SIG-M5 treated with dmso at 0.1 percent for 504 hours (cell line): ENCODE measurements at regions not wholly inside any gene's neighbourhood (a gene's known extent, or its start where the extent isn't known, plus 50 kb on each side); places are given as distances from the start of the nearest gene placed in this dataset.
"Not testable (repeated sequence)": the region's sequence is repeated elsewhere in the genome, so short reads cannot be mapped to it uniquely, and the experiment has no call there.

ENCODE experiments used
- DNase-seq: peaks from one replicate; lab custom pipeline; 2025; ENCODE audit not compliant: unreplicated experiment; lab: John Stamatoyannopoulos, UW

GRCh38 chr20:55696520-55696919 is 308.8 kb downstream of the CBLN4 start:
- no peak for DNase-seq

DNA sequence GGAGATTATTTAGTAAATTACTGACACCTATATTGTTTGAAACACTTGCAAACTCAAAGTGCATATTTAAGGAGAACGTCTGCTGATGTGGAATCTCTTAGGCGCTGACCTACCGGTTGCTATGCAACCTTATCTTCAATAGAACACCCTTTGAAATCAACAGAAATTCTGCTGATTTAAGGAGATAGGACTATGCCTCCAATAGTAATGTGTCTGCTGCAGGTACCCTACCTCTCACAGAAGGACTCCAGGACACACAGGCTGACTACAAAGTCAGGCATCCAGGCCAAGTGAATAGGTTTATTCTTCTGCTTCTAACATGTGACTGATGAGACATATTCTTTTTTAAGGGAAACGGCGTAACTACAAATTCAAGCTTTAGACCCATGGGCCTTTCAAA is 311.7 kb downstream of the CBLN4 start:
- no peak for DNase-seq

GRCh38 chr20:55685841-55686240 is 319.5 kb downstream of the CBLN4 start:
- DNase-seq, result no peak

DNA sequence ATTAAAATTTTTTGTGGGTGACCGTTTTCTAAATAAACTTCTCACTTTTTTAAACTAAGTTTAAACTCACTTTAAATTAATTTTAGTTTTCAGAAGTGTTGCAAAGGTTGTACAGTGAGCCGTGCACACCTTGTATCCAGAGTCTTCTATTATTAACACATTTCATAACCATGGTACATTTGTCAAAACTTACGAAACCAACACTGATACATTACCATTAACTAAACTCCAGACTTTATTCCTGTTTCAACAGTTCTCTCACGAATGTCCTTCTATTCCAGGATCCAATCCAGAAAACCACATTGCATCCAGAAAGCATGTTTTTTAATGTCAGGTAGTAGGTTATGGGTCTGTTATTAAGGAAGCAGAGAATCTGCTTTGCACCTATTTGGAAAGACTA is 319.9 kb downstream of the CBLN4 start:
- no peak for DNase-seq

DNA sequence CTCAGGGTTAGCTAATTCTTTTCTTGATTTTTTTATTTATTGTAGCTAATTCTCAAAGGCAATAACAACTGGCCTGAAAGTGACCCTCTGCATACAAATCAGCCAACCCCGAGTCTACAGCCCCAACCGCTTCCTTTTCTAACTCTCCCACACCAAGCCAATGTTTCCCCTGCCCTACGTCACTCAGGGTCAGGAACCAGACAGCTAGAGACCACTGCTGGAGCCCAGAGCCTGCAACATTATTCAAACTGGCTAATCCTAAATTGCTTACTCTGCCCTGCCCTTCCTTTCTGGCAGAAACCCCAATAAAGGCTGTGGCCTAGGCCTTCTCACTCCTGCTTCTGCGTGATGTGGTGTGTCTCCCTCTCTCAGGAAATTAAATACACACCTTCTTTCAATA is 320.7 kb downstream of the CBLN4 start:
- no peak for DNase-seq

DNA sequence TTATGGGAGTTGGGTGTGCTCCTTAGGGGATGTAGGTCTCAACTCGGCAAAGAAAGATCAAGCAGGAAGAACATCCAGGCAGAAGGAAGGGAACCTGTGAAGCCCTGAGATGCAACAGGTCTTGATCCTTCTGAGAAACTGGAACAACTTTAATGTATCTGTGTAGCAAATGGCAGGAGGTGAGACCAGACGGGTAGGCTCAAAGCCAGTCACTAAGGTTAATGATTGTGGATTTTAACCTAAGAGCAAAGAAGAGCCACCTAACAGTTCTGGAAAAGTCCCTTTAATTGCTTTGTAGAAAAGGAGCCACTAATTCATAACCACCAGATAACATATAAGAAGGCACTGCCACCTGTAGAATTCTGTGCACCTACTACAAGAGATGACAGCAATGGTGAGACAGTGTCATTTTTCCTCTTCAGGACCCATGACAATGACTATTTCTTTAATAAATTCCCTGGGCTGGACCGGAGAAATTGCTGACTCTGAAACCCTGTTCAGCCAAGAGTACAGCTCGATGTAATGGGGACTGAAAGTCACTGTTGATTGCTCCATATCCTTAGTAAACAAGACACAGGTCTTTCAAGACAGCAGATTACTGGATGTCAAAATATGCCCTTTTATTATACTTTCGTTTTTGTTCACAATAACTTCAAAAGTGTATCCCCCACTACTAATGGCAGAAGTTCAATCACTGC is 326.2 kb downstream of the CBLN4 start:
- no peak for DNase-seq

DNA sequence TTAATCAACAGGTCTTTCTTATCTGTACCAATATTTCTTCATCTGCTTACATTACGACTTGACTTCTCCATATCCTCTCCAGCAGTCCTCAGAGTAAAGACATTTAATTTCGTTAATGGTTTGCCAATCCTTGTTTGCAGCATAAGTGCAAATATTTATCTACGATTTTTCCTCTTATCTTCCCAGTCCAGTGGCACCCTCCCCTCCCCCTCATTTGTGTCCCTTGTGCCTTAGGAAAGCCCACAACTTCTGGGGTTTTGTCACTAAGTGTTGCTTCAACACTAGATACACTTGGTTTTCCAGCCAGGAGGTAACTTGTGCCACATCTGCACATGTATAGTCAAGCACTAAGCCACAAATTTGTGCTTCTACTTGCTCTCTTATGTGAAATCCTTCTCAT is 327.2 kb downstream of the CBLN4 start:
- DNase-seq, result no peak

DNA sequence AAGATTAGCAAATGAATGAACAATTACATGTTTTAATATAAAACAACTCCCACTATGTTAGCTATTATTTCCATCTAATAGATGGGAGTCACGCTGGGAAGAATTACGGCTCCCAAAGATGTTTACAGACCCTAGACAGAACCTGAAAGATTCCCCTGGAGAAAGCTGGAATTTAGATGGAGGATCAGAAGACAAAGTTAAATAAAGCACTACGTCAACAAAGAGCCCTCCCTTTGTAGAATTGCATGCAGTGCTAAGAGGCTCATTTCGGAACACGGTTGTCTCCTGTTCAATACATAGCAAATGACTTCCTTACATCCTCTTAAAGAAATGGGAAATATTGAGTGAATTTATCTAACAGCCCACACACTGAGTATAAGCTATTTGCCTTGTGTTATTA is 328.3 kb downstream of the CBLN4 start:
- no peak for DNase-seq

DNA sequence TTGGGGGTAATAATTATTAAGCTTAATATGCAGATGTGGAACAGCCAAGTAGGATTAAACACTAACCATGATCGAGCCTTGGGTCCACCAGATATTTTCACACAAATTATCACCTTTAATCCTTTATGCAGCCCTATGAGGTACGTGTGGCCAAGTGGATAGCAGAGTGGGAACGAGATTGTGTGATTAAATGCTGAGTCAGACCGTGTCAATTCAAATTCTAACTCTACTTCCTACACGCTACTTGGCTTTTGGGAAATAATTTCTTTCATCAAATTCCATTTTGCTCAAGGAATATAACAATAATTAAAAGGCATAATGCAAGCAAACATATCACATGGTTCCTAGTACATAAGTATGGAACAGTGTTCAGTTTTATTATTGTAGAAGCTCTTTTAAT is 329.2 kb downstream of the CBLN4 start:
- DNase-seq, result no peak

GRCh38 chr20:55668631-55669030 is 336.7 kb downstream of the CBLN4 start:
- DNase-seq, result no peak

DNA sequence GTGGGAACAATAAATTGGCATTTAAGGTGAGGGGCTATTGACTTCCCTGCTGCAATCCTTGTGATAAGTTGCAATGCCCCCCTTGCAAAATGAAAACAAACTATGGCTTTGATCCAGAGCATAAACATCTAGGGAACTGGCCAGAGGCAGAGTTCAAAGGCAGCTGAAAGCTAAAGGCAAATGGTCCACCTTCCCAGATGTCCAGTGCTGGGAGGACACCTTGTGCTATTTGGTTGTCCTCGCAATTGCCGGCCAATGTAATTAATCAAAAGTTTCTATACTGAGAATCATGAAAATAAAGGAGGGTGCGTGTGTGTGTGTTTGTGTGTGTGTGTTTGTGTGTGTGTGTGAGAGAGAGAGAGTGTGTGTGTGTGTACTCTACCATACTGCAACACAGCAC is 337.4 kb downstream of the CBLN4 start:
- no peak for DNase-seq

GRCh38 chr20:55667024-55667423 is 338.3 kb downstream of the CBLN4 start:
- DNase-seq, result no peak

DNA sequence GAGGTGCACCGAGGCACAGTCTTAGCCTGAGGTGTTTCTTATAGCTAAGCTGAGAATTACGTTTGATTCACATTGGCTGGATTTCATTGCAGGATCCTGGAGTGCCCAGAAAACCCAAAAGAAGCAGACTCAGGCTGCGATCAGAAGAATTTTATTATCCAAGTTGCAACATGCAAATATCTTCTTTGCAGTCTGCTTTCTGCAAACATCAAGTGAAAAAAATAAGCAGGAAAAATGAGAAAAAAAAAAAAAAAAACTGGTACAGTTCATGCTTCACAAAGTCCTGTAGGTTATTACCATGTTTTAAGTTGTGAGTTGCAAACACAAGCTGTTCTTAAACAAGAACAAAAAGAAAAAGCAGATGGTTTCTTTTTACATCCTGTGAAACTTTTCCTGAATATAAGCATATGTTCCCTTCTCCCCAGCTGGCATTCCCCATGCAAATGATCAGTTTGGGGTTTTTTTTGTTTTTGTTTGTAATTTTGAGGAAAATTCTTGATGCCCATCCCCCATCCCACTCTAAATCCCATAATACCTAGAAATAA is 349.0 kb downstream of the CBLN4 start:
- DNase-seq, result no peak

DNA sequence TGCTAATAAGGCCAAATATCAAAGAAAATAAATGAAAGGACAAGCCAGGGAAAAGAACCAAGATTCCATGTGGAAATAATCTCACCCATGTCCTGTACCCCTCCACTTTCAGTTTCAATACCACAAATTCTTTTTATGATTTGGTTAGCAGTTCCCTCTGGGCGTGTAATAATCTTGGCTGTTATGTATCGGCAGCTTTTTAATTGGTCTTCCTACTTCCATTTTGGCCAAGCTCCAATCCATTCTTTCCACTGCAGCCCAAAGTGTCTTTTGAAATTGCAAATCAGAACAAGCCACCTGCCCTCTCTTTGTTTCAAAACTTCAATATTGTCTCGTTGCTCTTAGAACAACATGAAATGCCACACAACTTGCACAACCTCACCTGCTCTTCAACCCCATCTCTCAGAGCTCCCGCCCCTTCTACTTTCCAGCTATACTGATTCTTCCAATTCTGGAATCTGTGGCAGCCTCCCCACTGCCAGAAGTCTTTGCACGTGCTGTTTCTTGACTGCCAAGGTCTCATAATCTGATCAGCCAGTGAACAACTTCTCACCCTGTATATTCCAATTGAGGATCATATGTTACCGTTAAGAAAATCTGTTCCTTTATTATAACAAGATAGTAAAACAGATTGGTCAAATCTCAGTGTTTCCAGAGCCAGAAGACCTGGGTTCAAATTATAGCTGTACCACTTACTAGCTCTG is 354.5 kb downstream of the CBLN4 start:
- no peak for DNase-seq

- no peak for DNase-seq
These were observed 356.1 kb downstream of the CBLN4 start for GRCh38 chr20:55649254-55649653.

GRCh38 chr20:55646851-55647250 is 358.5 kb downstream of the CBLN4 start:
- DNase-seq, result no peak

DNA sequence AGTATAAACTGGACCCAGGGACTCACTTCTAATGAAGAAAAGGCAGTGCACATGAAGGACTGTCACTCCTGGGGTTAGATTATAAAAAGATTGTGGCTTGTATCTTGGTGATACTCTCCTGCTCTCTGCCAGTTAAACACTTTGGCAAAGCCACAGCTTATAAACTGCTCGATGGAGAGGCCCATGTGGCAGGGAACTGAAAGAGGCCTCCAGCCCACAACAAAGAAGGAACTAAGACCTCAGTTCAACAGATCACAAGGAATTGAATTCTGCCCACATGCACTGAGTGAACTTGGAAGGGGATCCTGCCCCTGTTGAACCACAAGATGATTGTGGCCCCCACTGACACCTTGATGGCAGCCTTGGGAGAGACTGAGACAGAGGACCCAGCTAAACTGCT is 363.8 kb downstream of the CBLN4 start:
- no peak for DNase-seq

DNA sequence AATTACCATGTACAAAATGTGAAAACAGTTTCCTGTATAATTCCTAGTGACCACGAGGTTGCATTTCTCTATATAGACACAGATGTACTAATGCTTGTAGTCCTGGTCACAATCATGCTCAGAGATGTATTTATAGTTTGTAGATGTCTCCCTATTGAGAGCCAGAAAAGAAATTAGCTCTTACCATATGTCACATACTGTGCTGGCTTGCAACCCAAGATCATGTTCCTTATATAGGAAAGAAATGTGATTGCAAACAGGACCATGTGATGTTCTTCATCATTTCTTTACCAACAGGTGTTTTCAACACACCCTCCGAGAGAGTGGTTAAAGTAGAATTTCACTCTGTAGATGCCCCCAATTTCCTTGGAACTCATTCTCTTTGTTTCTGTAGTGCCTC is 369.4 kb downstream of the CBLN4 start:
- DNase-seq, result no peak

- no peak for DNase-seq
These were observed 372.7 kb downstream of the CBLN4 start for GRCh38 chr20:55632592-55632991.

DNA sequence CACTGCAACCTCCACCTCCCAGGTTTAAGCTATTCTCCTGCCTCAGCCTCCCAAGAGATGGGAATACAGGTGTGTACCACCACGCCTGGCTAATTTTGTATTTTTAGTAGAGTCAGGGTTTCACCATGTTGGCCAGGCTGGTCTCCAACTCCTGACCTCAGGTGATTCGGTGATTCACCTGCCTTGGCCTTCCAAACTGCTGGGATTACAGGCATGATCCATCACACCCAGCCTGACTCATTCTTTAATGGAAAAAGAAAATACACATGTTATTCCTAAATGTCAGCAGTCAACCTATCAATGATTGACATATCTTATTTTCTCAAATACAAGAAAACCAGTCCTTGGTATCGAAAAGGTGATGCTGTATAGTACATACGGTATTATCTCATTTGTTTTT is 376.2 kb downstream of the CBLN4 start:
- not testable (repeated sequence) for DNase-seq

DNA sequence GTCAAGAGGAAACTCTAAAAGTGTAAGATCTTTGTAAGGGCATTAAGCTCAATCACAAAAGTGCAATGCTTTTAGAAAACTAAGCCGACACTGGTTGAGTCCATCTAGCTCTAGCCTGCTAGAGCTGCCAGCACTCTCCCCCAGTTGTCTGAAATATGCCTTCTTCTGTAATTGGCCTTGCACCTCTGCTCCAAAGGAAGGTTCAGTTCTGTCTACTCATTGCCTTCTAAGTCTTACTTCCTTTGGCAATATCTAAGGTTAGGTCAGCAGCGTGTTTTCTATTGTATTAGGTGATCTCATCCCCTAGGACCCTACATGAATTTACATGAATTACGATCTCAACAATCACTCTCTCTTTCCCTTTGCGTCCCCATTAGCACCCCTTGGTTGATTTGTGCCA is 378.6 kb downstream of the CBLN4 start:
- DNase-seq, result no peak

GRCh38 chr20:55616367-55616766 is 389.0 kb downstream of the CBLN4 start:
- DNase-seq, result no peak

DNA sequence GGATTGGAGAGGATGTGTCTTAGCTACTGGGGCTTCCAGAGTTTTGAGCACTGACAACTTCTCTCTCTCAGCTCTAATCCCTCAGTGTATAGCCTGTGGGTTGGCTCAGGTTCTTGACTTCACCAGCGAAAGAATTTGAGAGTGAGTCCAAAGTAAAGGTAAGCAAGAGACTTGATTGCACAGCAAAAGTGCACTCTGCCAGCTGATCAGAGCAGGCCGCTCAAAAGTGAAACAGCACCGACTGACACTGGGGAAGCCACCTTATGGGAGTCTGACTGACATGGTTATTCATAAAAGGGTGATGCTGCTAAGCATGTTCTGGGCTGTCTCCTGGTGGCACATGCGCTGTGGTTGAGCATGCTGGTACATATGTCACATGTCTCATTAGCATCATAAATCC is 389.5 kb downstream of the CBLN4 start:
- no peak for DNase-seq
